Liver (tissue), 8 donors: ENCODE measurements at regions not wholly inside any gene's neighbourhood (a gene's known extent, or its start where the extent isn't known, plus 50 kb on each side); places are given as distances from the start of the nearest gene placed in this dataset.

ENCODE experiments used
- DNase-seq: peaks from one replicate; pipeline ENCODE4 v3.0.0-alpha.2; 2017; ENCODE audit warnings: low spot score
- H3K27ac ChIP-seq, 2 donors: one replicate each; pipeline ENCODE4 v1.7.0; 2013; ENCODE audit warnings: inconsistent platforms in 2 of 2, low read length in 2 of 2, control low read depth in 1 of 2, low read depth in 1 of 2, mild to moderate bottlenecking in 1 of 2
- H3K27me3 ChIP-seq, 4 donors: one replicate each; pipeline versions ENCODE4 v1.6.1 to v1.7.0; 2013; ENCODE audit warnings: low read length in 3 of 4, inconsistent platforms in 1 of 4, mild to moderate bottlenecking in 1 of 4, moderate library complexity in 1 of 4; ENCODE audit not compliant: control insufficient read depth in 4 of 4, insufficient read depth in 4 of 4
- H3K36me3 ChIP-seq, 4 donors: one replicate each; pipeline versions ENCODE4 v1.6.1 to v1.7.0; 2013; ENCODE audit warnings: low read length in 3 of 4, mild to moderate bottlenecking in 3 of 4, low read depth in 1 of 4, moderate library complexity in 1 of 4; ENCODE audit not compliant: control insufficient read depth in 4 of 4, insufficient read depth in 3 of 4
- H3K4me1 ChIP-seq, 4 donors: one replicate each; pipeline versions ENCODE4 v1.6.1 to v1.7.0; 2013; ENCODE audit warnings: low read length in 3 of 4, mild to moderate bottlenecking in 3 of 4, moderate library complexity in 1 of 4; ENCODE audit not compliant: control insufficient read depth in 4 of 4, insufficient read depth in 4 of 4
- H3K4me3 ChIP-seq, 3 donors: one replicate each; pipeline versions ENCODE4 v1.6.1 to v1.7.0; 2013; ENCODE audit warnings: low read length in 3 of 3, control low read depth in 1 of 3, low read depth in 1 of 3, mild to moderate bottlenecking in 1 of 3
- H3K9ac ChIP-seq, 2 donors: one replicate each; pipeline ENCODE4 v1.7.0; 2013; ENCODE audit warnings: low read length in 2 of 2, mild to moderate bottlenecking in 2 of 2, moderate library complexity in 2 of 2, control low read depth in 1 of 2, low read depth in 1 of 2
- H3K9me3 ChIP-seq, 4 donors: one replicate each; pipeline versions ENCODE4 v1.6.1 to v1.7.0; 2013; ENCODE audit warnings: low read length in 3 of 4; ENCODE audit not compliant: control insufficient read depth in 4 of 4
- EGR1 ChIP-seq, 2 donors: IDR thresholded peaks; 2 replicates each; pipeline ENCODE4 v1.6.1; 2016 to 2018; ENCODE audit warnings: antibody characterized with exemption in 2 of 2, low read depth in 2 of 2
- FOXA1 ChIP-seq: IDR thresholded peaks from 2 replicates; pipeline ENCODE4 v1.6.1; 2016; ENCODE audit warnings: antibody characterized with exemption
- FOXA2 ChIP-seq: IDR thresholded peaks from 2 replicates; pipeline ENCODE4 v1.6.1; 2016; ENCODE audit warnings: antibody characterized with exemption
- GABPA ChIP-seq, 2 donors: IDR thresholded peaks in 1 of 2; conservative IDR thresholded peaks in 1 of 2; 2 replicates each; pipeline ENCODE4 v1.6.1; 2016; ENCODE audit warnings: antibody characterized with exemption in 2 of 2, mild to moderate bottlenecking in 1 of 2, moderate library complexity in 1 of 2
- HNF4A ChIP-seq, 2 donors: conservative IDR thresholded peaks; 2 replicates each; pipeline ENCODE4 v1.6.1; 2016; ENCODE audit warnings: antibody characterized with exemption in 2 of 2, mild to moderate bottlenecking in 2 of 2
- HNF4G ChIP-seq: IDR thresholded peaks from 2 replicates; pipeline ENCODE4 v1.6.1; 2016; ENCODE audit warnings: antibody characterized with exemption
- NR2F2 ChIP-seq: IDR thresholded peaks from 2 replicates; pipeline ENCODE4 v1.6.1; 2016; ENCODE audit warnings: antibody characterized with exemption
- RAD21 ChIP-seq, 2 donors: IDR thresholded peaks; 2 replicates each; pipeline ENCODE4 v1.6.1; 2016; ENCODE audit warnings: antibody characterized with exemption in 2 of 2, mild to moderate bottlenecking in 2 of 2
- RXRA ChIP-seq, 2 donors: IDR thresholded peaks; 2 replicates each; pipeline ENCODE4 v1.6.1; 2017 to 2018; ENCODE audit warnings: antibody characterized with exemption in 2 of 2, mild to moderate bottlenecking in 1 of 2
- TAF1 ChIP-seq: conservative IDR thresholded peaks from 2 replicates; pipeline ENCODE4 v1.6.1; 2016; ENCODE audit warnings: antibody characterized with exemption, mild to moderate bottlenecking
- WGBS: extraction: QIAGEN DNeasy Blood & Tissue Kit; methylation state at CpG from one replicate; pipeline ENCODE4 v1.1.7; 2013; 5-methylcytosine and 5-hydroxymethylcytosine counted together
- TF ChIP-seq, protein P1 (sequence below): fragments of 150-350 bp; IDR thresholded peaks from 2 replicates; pipeline ENCODE4 v1.5.1; 2017; ENCODE audit warnings: improper control_type of control experiment, low read depth, low read length; ENCODE audit not compliant: missing input control
- TF ChIP-seq, protein P2 (sequence below): IDR thresholded peaks from 2 replicates; pipeline ENCODE4 v1.6.1; 2016; ENCODE audit warnings: antibody characterized with exemption
- TF ChIP-seq, protein P3 (sequence below): IDR thresholded peaks from 2 replicates; pipeline ENCODE4 v1.6.1; 2016; ENCODE audit warnings: antibody characterized with exemption
- TF ChIP-seq, protein P4 (sequence below): IDR thresholded peaks from 2 replicates; pipeline ENCODE4 v1.6.1; 2016; ENCODE audit warnings: antibody characterized with exemption, mild to moderate bottlenecking
- TF ChIP-seq, protein P5 (sequence below): IDR thresholded peaks from 2 replicates; pipeline ENCODE4 v1.6.1; 2016; ENCODE audit warnings: antibody characterized with exemption
- donor health status: healthy.
- donor health status: healthy.
- donor health status: healthy.
- donor health status: healthy.
- donor health status: healthy.

DNA sequence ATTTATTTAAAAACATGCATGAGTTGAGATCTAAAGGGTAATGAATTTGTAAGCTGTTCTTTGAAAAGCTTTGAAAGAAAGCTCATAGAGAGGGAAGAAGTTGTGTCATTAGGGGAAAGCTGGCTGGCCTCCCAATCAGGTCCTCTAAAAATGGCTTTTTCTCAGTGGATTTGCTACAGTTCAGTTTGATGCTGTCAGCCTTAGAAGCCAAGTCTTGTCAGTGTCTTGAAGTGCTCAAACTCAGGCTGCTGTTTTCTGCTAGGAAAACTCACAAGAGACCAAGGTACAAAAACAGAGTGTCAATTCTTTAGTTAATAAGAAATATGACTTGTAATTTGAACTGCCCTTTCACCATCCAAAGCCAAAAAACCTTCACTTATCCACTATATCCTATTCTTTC lies 243.8 kb downstream of the OTOL1 start (continued):
- no peak for TF ChIP-seq TAF1
- TF ChIP-seq GABPA (IDR thresholded peaks at IDR 0.05 in 1 of 2, conservative IDR thresholded peaks at IDR 0.05 in 1 of 2): no peak
- TF ChIP-seq FOXA2: no peak

DNA sequence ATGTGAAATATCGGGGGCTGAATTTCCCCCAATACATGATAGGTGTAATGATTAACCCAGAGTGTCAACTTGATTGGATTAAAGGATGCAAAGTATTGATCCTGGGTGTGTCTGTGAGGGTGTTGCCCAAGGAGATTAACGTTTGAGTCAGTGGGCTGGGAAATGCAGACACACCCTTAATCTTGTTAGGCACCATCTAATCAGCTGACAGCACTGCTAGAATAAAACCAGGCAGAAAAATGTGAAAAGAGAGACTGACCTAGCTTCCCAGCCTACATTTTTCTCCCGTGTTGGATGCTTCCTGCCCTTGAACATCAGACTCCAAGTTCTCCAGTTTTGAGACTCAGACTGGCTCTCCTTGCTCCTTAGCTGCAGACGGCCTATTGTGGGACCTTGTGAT lies 247.8 kb downstream of the OTOL1 start:
- Histone ChIP-seq H3K36me3 (no peaks in the 10 kb centered on the region), H3K4me1 (no peaks in the 10 kb centered on the region), H3K9me3 (no peaks in the 10 kb centered on the region), H3K9ac (no peak overlapping the region), H3K27ac (no peak overlapping the region), H3K27me3 (no peaks in the 10 kb centered on the region), H3K4me3 (no peak overlapping the region)
- 69% methylated on average over 4 of the region's 4 CpGs for WGBS
- TF ChIP-seq GABPA (IDR thresholded peaks at IDR 0.05 in 1 of 2, conservative IDR thresholded peaks at IDR 0.05 in 1 of 2) (no peak), FOXA1 (no peak), HNF4A (conservative IDR thresholded peaks at IDR 0.05) (no peak), EGR1 (IDR thresholded peaks at IDR 0.05; ENCODE audit: low read depth in 2 of 2) (no peak)
- TF ChIP-seq, protein P1, sequence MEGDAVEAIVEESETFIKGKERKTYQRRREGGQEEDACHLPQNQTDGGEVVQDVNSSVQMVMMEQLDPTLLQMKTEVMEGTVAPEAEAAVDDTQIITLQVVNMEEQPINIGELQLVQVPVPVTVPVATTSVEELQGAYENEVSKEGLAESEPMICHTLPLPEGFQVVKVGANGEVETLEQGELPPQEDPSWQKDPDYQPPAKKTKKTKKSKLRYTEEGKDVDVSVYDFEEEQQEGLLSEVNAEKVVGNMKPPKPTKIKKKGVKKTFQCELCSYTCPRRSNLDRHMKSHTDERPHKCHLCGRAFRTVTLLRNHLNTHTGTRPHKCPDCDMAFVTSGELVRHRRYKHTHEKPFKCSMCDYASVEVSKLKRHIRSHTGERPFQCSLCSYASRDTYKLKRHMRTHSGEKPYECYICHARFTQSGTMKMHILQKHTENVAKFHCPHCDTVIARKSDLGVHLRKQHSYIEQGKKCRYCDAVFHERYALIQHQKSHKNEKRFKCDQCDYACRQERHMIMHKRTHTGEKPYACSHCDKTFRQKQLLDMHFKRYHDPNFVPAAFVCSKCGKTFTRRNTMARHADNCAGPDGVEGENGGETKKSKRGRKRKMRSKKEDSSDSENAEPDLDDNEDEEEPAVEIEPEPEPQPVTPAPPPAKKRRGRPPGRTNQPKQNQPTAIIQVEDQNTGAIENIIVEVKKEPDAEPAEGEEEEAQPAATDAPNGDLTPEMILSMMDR: no peak
- DNase-seq: no peak

DNA sequence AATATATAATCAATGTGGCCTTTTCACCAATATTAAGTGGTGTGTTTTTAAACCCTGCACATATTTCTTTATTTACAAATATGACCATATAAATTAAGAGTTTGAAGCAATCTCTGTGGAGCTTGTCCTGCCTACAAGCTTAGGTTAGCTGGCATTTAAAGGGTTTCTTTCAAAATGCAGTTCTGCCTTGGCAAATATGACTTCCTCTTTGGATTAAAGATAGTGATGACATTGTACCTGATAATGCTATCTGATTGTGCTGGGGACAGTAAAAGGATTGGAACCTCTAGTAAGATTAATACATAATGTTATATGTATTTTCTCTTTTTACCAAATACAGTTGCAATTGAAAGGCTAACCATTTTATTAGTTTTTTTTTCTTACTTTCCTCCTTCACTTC lies 249.1 kb downstream of the OTOL1 start:
- no peak overlapping the region for H3K4me3 ChIP-seq
- TF ChIP-seq, protein P2, sequence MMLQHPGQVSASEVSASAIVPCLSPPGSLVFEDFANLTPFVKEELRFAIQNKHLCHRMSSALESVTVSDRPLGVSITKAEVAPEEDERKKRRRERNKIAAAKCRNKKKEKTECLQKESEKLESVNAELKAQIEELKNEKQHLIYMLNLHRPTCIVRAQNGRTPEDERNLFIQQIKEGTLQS: no peak
- TF ChIP-seq, protein P3, sequence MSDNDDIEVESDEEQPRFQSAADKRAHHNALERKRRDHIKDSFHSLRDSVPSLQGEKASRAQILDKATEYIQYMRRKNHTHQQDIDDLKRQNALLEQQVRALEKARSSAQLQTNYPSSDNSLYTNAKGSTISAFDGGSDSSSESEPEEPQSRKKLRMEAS: no peak
- TF ChIP-seq GABPA (IDR thresholded peaks at IDR 0.05 in 1 of 2, conservative IDR thresholded peaks at IDR 0.05 in 1 of 2): no peak
- TF ChIP-seq HNF4G: no peak
- TF ChIP-seq NR2F2: no peak
- no peaks in the 10 kb centered on the region for H3K9me3 ChIP-seq
- no peaks in the 10 kb centered on the region for H3K27me3 ChIP-seq
- H3K36me3 ChIP-seq: no peaks in the 10 kb centered on the region
- DNase-seq: no peak
- H3K27ac ChIP-seq: no peak overlapping the region
- no peaks in the 10 kb centered on the region for H3K4me1 ChIP-seq
- no peak overlapping the region for H3K9ac ChIP-seq

DNA sequence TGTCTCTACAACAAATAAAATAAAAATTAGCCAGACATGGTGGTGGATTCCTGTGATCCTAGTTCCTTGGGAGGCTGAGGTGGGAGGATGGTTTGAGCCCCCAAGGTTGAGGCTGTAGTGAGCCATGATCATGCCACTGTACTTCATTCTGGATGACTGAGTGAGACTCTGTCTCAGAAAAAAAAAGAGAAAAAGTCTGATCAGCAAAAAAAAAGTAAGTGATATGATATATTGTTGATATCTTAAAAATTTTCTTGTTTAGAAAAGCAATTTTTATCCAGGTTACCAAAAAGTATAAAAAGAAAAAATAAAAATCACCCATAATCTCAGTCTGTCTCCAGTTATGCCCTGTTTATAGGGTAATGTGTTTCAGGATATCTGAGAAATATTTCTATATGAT lies 251.4 kb downstream of the OTOL1 start:
- no peaks in the 10 kb centered on the region for H3K9me3 ChIP-seq
- no peaks in the 10 kb centered on the region for H3K36me3 ChIP-seq
- DNase-seq: no peak
- H3K27ac ChIP-seq: no peak overlapping the region
- H3K4me1 ChIP-seq: no peaks in the 10 kb centered on the region
- H3K27me3 ChIP-seq: no peaks in the 10 kb centered on the region
- no peak overlapping the region for H3K9ac ChIP-seq
- H3K4me3 ChIP-seq: no peak overlapping the region
- TF ChIP-seq, protein P4, sequence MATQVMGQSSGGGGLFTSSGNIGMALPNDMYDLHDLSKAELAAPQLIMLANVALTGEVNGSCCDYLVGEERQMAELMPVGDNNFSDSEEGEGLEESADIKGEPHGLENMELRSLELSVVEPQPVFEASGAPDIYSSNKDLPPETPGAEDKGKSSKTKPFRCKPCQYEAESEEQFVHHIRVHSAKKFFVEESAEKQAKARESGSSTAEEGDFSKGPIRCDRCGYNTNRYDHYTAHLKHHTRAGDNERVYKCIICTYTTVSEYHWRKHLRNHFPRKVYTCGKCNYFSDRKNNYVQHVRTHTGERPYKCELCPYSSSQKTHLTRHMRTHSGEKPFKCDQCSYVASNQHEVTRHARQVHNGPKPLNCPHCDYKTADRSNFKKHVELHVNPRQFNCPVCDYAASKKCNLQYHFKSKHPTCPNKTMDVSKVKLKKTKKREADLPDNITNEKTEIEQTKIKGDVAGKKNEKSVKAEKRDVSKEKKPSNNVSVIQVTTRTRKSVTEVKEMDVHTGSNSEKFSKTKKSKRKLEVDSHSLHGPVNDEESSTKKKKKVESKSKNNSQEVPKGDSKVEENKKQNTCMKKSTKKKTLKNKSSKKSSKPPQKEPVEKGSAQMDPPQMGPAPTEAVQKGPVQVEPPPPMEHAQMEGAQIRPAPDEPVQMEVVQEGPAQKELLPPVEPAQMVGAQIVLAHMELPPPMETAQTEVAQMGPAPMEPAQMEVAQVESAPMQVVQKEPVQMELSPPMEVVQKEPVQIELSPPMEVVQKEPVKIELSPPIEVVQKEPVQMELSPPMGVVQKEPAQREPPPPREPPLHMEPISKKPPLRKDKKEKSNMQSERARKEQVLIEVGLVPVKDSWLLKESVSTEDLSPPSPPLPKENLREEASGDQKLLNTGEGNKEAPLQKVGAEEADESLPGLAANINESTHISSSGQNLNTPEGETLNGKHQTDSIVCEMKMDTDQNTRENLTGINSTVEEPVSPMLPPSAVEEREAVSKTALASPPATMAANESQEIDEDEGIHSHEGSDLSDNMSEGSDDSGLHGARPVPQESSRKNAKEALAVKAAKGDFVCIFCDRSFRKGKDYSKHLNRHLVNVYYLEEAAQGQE: no peak
- TF ChIP-seq FOXA1 (no peak), FOXA2 (no peak), RXRA (IDR thresholded peaks at IDR 0.05) (no peak), RAD21 (IDR thresholded peaks at IDR 0.05) (no peak), EGR1 (IDR thresholded peaks at IDR 0.05; ENCODE audit: low read depth in 2 of 2) (no peak), HNF4G (no peak)
- TF ChIP-seq, protein P3: no peak
- TF ChIP-seq, protein P1: no peak
- TF ChIP-seq, protein P2: no peak
- TF ChIP-seq, protein P5, sequence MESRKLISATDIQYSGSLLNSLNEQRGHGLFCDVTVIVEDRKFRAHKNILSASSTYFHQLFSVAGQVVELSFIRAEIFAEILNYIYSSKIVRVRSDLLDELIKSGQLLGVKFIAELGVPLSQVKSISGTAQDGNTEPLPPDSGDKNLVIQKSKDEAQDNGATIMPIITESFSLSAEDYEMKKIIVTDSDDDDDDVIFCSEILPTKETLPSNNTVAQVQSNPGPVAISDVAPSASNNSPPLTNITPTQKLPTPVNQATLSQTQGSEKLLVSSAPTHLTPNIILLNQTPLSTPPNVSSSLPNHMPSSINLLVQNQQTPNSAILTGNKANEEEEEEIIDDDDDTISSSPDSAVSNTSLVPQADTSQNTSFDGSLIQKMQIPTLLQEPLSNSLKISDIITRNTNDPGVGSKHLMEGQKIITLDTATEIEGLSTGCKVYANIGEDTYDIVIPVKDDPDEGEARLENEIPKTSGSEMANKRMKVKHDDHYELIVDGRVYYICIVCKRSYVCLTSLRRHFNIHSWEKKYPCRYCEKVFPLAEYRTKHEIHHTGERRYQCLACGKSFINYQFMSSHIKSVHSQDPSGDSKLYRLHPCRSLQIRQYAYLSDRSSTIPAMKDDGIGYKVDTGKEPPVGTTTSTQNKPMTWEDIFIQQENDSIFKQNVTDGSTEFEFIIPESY: no peak
